H1 (cell line): ENCODE measurements at regions not wholly inside any gene's neighbourhood (a gene's known extent, or its start where the extent isn't known, plus 50 kb on each side); places are given as distances from the start of the nearest gene placed in this dataset.

ENCODE experiments used
- CHD2 ChIP-seq: IDR thresholded peaks from 2 replicates; pipeline ENCODE4 v1.6.1; 2012; ENCODE audit warnings: low read length, improper control_type of control experiment
- EGR1 ChIP-seq: IDR thresholded peaks from 2 replicates; pipeline ENCODE4 v1.6.1; 2011; ENCODE audit warnings: low read depth, low read length, borderline replicate concordance
- RXRA ChIP-seq: IDR thresholded peaks from 2 replicates; pipeline ENCODE4 v1.6.1; 2011; ENCODE audit warnings: low read depth, mild to moderate bottlenecking, low read length, moderate library complexity; ENCODE audit not compliant: insufficient read depth

DNA sequence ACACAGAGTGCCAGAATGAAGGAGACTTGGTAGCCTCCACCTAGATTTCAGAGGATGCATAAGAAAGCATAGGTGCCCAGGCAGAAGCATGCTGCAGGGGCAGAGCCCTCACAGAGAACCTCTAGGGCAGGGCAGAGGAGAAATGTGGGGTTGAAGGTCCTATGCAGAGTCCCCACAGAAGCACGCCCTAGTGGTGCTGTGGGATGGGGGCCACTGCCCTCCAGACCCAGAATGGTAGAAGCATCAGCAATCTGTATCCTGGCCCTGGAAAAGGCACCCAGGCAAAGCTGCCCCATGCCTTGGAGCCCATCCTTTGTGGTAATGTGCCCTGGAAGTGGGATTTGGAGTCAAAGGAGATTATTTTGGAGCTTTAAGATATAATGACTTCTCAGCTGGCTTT, 992.9 kb upstream of the PABPC4L start (continued):
- no peak for TF ChIP-seq RXRA
- TF ChIP-seq EGR1, result no peak
- no peak for TF ChIP-seq CHD2
- TF ChIP-seq, all 59 proteins: peak for 0
